ENCODE measurements at regions not wholly inside any gene's neighbourhood (a gene's known extent, or its start where the extent isn't known, plus 50 kb on each side); places are given as distances from the start of the nearest gene placed in this dataset.

DNA sequence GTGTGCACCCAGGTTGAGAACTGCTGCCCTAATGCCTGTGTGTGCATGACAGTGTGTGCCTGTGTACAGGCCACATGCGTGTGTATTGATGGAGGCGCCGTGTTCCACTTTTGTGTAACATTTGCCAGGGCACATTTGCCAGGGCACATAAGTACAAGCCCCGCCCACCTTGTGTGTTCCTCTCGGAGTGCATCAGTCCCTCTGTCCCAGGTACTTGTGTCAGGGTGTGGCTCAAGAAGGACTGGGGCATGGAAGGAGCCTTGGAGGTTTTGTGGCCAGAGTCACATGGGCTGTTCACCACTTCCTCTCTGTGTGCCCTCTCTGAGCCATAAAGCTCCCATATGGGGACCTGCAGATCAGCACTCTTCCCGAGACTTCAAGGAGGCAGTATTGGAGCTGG is 73.9 kb downstream of the MRM1 start:
- Histone ChIP-seq H3K4me1 (no peaks in the 10 kb centered on the region), H3K27ac (no peak overlapping the region), H3K4me3 (replicated peaks in 1 of 3) (no peak overlapping the region), H3K36me3 (no peaks in the 10 kb centered on the region), H3K27me3 (no peaks in the 10 kb centered on the region), H3K9me3 (no peaks in the 10 kb centered on the region)
- DNase-seq: no peak
- TF ChIP-seq POLR2A (IDR thresholded peaks at IDR 0.05): no peak
- TF ChIP-seq, protein P1, sequence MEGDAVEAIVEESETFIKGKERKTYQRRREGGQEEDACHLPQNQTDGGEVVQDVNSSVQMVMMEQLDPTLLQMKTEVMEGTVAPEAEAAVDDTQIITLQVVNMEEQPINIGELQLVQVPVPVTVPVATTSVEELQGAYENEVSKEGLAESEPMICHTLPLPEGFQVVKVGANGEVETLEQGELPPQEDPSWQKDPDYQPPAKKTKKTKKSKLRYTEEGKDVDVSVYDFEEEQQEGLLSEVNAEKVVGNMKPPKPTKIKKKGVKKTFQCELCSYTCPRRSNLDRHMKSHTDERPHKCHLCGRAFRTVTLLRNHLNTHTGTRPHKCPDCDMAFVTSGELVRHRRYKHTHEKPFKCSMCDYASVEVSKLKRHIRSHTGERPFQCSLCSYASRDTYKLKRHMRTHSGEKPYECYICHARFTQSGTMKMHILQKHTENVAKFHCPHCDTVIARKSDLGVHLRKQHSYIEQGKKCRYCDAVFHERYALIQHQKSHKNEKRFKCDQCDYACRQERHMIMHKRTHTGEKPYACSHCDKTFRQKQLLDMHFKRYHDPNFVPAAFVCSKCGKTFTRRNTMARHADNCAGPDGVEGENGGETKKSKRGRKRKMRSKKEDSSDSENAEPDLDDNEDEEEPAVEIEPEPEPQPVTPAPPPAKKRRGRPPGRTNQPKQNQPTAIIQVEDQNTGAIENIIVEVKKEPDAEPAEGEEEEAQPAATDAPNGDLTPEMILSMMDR (IDR thresholded peaks at IDR 0.05): no peak
- 64 to 73% methylated on average over 5 to 6 of the region's 6 CpGs for WGBS, 2 donors
- intact Hi-C loops (cut with DNase I): no loop called here

DNA sequence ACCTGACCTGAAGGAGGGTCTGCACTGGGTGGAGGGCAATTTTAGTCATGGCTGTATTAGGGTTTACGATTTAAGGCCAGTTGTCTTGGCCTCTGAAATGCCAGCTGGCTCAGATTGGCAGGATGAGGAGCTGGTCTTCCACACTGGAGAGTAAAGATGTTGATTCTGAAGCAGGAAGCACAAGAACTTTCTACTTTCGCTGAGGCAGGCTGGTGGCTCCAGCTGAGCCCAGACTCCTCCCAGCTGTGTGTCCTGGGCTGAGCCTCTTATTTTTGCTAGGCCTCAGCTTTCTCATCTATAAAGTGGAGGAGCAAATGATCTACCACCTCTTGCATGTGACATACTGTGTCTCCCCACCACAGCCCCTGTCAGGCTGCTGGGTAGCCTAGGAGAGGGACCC is 74.4 kb downstream of the MRM1 start:
- Histone ChIP-seq H3K4me1 (no peaks in the 10 kb centered on the region), H3K27ac (no peak overlapping the region), H3K27me3 (no peaks in the 10 kb centered on the region), H3K4me3 (replicated peaks in 1 of 3) (no peak overlapping the region), H3K9me3 (no peaks in the 10 kb centered on the region), H3K36me3 (no peaks in the 10 kb centered on the region)
- TF ChIP-seq, protein P1 (IDR thresholded peaks at IDR 0.05): no peak
- TF ChIP-seq POLR2A (IDR thresholded peaks at IDR 0.05): no peak
- DNase-seq: no peak
- 49 to 59% methylated on average over 2 of the region's 2 CpGs for WGBS, 2 donors
- intact Hi-C loops (cut with DNase I): no loop called here

DNA sequence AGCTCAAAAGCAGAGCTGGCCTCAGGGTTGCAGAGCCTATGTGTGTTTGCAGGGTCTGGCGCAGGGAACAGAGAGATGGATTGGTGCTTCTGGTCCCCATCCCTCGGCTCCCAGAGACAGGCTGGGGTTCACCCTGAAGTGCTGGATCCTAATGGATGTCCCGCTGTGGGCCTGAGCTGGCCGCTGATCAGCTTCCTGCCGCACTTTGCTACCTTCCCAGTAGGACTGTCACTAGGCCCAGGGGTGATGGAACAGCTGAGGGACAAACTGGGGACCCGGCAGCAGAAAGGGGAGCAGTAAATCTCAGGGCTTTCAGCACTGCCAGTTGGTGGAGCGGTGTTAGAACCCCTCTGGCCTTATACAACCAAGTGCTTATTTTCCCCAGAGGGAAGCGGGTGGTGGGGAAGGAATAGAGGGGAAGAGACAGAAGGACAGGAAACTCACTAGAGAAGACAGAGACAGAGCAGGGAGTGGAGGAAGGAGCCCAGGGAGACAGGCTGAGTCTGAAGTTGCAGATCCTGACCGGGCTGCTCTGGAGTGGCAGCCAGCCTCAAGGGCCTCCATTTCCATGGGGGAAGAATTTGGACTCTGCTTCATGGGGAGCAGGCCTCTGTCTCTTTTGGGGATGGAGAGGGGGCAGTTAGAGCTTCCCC is 78.6 kb downstream of the MRM1 start:
- WGBS, 2 donors: 71 to 72% methylated on average over 9 of the region's 9 CpGs
- intact Hi-C loops (cut with DNase I): no loop called here
- no peak for TF ChIP-seq POLR2A (IDR thresholded peaks at IDR 0.05)
- TF ChIP-seq, protein P1 (IDR thresholded peaks at IDR 0.05): no peak
- Histone ChIP-seq H3K4me3 (replicated peaks in 1 of 3) (no peak overlapping the region), H3K4me1 (no peaks in the 10 kb centered on the region), H3K9me3 (no peaks in the 10 kb centered on the region), H3K27me3 (no peaks in the 10 kb centered on the region), H3K27ac (no peak overlapping the region), H3K36me3 (no peaks in the 10 kb centered on the region)
- no peak for DNase-seq

DNA sequence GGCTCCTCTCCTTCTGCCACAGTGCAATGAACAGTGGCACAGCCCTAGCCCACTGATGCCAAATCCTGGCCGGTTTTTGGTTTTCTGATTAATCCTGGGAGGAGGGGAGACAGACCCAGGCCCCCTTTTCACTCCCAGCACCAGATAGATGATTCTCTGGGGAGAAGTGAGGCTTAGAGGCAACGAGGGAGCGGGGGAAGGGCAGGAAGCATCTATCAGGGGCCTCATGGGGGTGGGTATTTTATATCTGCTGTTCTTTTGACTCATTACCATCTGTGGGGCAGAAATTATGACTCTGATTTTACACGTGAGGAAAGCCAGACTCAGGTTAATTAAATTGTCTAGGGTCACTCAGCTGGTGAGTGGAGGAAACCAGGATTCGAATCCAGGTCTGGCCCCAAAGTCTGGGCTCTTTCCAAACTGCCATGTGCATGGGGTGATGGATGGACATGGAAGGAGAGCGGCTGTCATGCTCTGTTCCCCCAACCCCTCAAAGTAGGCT is 79.4 kb downstream of the MRM1 start:
- TF ChIP-seq POLR2A (IDR thresholded peaks at IDR 0.05): no peak
- TF ChIP-seq, protein P1 (IDR thresholded peaks at IDR 0.05): no peak

DNA sequence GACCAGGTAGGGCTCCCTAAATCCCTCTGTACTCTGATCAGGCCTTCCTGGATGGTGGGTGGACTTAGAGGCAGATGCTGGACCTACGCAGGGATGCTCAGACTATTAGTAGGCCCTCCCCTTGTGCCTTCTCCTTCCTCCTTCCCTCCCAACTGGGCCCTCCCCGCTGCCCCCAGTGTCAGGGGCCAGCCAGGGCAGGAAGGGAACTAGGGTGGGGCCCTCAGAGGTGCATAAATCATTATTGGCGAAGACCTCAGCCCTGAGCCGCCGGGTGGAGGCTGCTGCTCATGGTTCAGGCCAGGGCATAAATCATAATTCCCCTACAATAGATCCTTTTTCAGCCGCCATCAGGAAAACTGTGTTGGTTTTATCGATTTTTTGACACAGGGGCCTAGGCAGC is 81.4 kb downstream of the MRM1 start:
- WGBS, 2 donors: 69 to 73% methylated on average over 7 of the region's 7 CpGs
- DNase-seq: no peak
- Histone ChIP-seq H3K27me3 (no peaks in the 10 kb centered on the region), H3K36me3 (no peaks in the 10 kb centered on the region), H3K4me3 (replicated peaks in 1 of 3) (no peak overlapping the region), H3K4me1 (no peaks in the 10 kb centered on the region), H3K27ac (no peak overlapping the region), H3K9me3 (no peaks in the 10 kb centered on the region)
- TF ChIP-seq POLR2A (IDR thresholded peaks at IDR 0.05): no peak
- TF ChIP-seq, protein P1 (IDR thresholded peaks at IDR 0.05): no peak
- intact Hi-C loops (cut with DNase I): no loop called here

More for the DNA sequence above, 79.4 kb downstream of the MRM1 start:
- Histone ChIP-seq H3K9me3 (no peaks in the 10 kb centered on the region), H3K27ac (no peak overlapping the region), H3K4me1 (no peaks in the 10 kb centered on the region), H3K27me3 (no peaks in the 10 kb centered on the region), H3K36me3 (no peaks in the 10 kb centered on the region), H3K4me3 (replicated peaks in 1 of 3) (no peak overlapping the region)
- 70 to 74% methylated on average over 5 to 6 of the region's 6 CpGs for WGBS, 2 donors
- intact Hi-C loops (cut with DNase I): no loop called here
- no peak for DNase-seq

Measured in thyroid gland (tissue), 4 donors.